ENCODE measurements at regions not wholly inside any gene's neighbourhood (a gene's known extent, or its start where the extent isn't known, plus 50 kb on each side); places are given as distances from the start of the nearest gene placed in this dataset.

GRCh38 chr16:25419153-25419552, 161.5 kb upstream of the ZKSCAN2 start:
- no peak for TF ChIP-seq CTCF (conservative IDR thresholded peaks at IDR 0.05 in 1 of 2, IDR thresholded peaks at IDR 0.05 in 1 of 2; ENCODE audit: low read depth in 1 of 2, low read length in 2 of 2)
- no peak for TF ChIP-seq EZH2 (IDR thresholded peaks at IDR 0.05; ENCODE audit: low read length, missing control alignments)

Data from fibroblast of lung (primary cell).